HG03520 (cell line): ENCODE measurements at regions not wholly inside any gene's neighbourhood (a gene's known extent, or its start where the extent isn't known, plus 50 kb on each side); places are given as distances from the start of the nearest gene placed in this dataset.

Experiments used
- ATAC-seq: cut with Tn5 transposase; IDR thresholded peaks from one replicate; pipeline ENCODE4 v1.9.1; 2021; ENCODE audit warnings: mild to moderate bottlenecking, moderate library complexity; ENCODE audit not compliant: unreplicated experiment

DNA sequence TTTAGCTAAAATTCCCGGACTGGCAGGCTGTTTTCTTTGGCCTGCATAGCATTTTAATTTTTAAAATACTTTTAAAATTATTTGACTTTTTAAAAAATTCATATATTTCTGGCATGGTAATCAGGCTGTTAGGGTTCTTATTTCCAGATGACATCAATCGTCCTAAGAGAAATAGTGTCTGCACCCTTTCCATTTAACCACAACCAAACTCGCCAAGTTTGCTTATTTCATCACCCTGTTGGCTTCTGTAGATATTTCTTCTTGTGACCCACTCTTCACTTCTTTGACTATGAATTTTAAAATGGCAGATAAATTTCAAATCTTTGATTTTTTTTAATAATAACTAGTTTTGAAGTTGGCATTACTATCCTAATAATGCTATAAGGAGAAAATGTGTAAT lies 675.7 kb upstream of the FTMT start:
- ATAC-seq, result no peak

DNA sequence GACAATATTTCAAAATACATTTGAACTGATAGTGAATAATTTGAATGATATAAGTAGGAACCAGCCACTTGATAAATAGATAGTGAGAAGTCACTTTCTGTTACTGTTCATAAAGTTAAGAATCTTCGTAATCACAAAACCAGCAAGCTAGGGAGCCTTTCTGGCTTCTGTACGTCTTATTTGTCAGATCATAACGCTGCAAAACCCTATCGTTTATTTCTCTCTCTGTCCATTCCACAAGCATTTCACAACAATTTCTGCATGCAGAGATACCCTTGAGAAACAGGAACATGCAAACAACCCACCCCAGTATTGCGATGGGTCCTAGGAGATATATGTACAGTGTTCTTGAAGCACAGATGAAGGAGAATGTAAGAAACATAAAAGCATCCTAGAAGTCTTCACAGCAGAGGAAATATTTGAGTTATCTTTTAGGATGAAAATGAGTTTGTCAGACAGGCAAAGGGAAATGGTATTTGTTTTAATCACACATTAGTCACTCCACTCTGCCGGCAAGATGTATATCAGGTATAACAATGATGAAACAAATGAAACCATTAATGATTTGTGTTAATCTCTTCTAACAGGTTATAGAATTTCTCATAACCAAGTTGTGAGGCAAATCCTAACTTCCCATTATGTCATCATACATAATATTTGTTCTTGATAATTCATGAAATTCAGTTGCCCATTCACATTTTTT lies 668.7 kb upstream of the FTMT start:
- ATAC-seq, result no peak

DNA sequence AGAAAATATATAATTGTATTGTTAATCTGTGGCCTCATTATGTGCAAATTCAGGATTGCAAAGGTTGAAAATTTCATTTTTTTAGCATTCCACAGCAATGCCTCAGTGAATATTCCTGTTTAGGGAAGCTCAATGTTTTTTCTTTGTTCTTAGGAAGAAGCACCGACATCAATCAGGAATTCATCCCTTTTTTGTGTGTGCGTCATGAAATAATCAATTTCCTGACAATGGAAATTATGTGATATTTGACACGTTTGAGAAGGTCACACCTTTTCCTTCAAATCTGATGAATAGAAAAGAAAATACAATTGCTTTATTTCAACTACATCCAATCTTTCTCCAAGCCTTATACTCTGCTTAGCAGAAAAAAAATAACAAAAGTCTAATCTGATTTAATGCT lies 662.8 kb upstream of the FTMT start:
- no peak for ATAC-seq

DNA sequence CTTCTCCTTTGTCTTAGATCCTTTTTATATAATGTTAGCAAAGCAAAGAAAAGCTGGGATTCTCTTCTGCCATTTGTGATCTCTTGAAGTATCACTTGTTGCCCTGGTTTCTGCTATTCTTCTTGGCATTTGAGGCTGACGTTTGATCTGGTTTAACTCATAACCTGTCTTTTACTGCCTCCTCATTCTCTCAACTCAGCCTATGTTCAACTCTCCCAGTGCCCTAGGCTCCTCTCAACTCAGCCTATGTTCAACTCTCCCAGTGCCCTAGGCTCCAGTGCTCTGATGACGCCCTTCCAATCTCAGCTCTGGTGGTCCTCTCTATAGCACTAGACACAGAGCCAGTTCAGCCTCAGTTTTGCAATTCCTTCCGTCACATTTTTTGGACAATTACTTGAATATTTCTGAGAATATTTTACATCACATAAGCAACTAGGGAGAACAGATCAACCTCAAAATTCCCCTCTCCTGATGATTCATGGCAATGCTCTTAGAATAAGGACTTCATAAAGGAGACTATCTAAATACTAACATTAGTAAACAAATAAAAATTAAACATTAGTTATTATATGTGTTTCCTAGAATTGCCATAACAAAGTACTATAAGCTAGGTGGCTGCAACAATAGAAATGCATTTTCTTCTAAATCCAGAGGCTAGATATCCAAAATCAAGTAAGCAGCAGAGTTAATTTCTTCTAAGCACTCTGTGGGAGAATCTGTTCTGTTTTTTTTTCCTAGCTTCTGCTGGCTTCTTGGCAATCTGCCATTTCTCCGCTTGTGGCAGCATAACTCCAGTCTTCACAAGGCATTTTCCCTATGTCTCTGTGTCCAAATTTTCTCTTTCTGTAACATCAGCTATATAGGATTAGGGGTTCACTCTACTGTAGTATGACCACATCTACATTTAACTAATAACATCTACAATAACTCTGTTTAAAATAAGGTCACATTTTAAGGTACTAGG lies 662.1 kb upstream of the FTMT start:
- no peak for ATAC-seq

DNA sequence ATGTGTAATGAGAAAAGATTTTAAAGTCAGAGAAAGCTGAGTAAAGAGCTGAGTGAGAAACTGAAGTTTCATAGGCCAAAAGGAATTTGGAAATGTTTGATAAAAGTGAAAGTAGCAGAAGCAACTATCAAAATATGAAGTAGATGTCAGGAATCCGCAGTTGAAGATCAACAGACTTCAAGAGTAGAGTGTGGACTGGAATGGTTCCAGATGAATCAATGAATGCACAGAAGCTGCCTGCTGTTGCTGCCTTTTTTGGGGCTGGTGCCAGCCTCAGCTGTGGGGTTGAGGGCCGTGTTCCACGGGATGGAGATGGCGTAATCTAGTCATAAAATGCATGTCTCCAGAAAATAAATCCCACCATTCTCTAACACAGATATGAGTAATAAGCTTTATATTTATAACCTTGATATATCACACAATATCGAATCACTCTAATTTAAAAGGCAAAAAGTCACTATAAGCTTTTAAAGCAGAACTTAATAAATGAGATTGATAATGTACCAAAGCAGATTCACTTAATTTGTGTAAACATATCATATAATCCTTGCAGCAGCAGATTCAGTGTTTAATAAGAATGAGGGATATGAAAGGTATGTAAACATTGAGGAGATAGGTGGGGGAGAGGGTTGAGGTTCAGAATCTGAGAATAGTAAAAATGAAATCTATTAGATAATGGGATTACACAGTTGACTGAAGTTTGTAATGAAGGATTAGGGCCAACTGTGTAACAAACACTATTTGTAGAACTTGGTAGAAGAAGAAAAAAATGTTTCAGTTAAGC lies 652.3 kb upstream of the FTMT start:
- ATAC-seq, result no peak

GRCh38 chr5:121218086-121218485 lies 633.6 kb upstream of the FTMT start:
- ATAC-seq, result no peak

DNA sequence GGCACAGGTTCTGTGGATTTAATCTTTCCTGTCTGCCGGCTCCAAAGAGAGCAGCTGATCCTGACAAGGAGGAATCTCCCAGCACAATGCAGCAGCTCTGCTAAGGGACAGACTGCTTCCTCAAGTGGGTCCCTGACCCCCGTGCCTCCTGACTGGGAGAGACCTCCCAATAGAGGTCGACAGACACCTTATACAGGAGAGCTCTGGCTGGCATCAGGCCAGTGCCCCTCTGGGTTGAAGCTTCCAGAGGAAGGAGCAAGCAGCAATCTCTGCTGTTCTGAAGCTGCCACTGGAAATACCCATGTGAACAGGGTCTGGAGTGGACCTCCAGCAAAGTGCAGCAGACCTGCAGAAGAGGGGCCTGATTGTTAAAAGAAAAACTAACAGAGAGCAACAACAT lies 630.2 kb upstream of the FTMT start:
- ATAC-seq, result no peak

GRCh38 chr5:121226765-121227164 lies 624.9 kb upstream of the FTMT start:
- no peak for ATAC-seq

DNA sequence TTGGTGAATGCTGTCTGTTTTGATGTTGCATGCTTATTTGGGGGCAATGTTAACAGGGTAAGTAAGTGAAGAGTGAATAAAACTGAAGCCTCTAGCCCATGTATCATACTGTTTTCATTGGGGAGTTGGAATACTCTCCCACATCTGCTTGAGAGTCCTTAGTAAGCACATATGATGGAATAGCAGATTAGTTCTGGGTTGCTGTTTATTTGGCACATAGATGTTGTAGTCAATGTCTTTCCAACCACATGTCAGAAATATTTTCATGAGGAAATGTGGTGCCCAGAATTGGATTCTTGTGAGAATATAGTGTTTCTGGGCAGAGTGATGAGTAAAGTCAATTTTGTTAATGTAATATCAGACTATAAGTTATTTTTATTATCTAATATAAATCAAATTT lies 611.7 kb upstream of the FTMT start:
- no peak for ATAC-seq

DNA sequence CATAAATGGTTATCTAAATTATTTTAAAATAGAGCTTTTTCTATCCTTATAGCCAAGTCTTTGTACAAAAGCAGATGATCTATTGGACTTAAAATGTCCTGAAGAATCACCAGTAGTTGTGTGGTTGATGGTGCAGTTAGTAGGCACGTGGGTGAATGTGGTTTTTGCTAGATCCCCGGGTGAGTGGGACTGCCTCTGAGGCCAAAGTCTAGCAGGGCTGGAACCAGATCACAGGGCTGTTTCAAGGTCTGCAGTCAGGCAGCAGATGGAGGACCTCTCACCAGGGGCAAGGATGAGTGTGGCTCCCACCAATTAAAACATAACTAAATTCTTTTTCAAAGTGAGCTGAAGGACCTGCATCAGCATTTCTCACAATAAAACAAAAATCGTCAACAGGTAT lies 604.7 kb upstream of the FTMT start:
- ATAC-seq, result no peak

DNA sequence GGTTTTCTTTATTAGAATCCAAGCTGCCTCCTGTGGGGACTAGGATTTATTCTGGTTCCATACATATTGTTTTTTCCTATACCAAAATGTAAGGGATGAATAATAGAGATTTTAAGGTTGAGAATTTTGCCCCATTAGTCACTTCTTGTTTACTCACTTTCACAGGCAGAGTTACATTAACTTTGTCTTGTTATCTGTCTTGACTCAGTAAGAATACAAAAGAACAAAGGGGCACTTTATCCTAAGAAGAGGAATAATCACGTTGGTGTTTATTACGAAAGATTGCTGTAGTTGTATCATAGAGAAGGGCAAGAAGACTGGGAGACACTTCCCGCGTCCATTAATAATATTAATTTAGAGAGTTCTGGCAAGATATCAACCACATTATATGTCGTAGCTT lies 599.7 kb upstream of the FTMT start:
- no peak for ATAC-seq

- no peak for ATAC-seq
Observed at GRCh38 chr5:121257621-121258020, 594.1 kb upstream of the FTMT start.

GRCh38 chr5:121263456-121263855 lies 588.2 kb upstream of the FTMT start:
- no peak for ATAC-seq

GRCh38 chr5:121264605-121265004 lies 587.1 kb upstream of the FTMT start:
- ATAC-seq, result no peak

DNA sequence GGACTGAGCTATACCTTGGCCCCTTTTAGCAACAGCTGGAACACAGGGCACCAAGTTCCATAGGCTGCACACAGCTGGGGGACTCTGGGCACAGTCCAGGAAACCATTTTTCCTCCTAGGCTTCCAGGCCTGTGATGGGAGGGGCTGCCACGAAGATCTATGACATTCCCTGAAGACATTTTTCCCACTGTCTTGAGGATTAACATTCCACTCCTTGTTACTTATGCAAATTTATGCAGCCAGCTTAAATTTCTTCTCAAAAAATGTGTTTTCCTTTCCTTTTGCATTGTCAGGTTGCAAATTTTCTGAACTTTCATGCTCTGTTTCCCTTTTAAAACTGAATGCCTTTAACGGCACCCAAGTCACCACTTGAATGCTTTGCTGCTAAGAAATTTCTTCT lies 580.1 kb upstream of the FTMT start:
- no peak for ATAC-seq

- ATAC-seq, result no peak
Observed at GRCh38 chr5:121273833-121274433, 577.7 kb upstream of the FTMT start.

- ATAC-seq, result no peak
Observed at GRCh38 chr5:121279801-121280200, 571.9 kb upstream of the FTMT start.

DNA sequence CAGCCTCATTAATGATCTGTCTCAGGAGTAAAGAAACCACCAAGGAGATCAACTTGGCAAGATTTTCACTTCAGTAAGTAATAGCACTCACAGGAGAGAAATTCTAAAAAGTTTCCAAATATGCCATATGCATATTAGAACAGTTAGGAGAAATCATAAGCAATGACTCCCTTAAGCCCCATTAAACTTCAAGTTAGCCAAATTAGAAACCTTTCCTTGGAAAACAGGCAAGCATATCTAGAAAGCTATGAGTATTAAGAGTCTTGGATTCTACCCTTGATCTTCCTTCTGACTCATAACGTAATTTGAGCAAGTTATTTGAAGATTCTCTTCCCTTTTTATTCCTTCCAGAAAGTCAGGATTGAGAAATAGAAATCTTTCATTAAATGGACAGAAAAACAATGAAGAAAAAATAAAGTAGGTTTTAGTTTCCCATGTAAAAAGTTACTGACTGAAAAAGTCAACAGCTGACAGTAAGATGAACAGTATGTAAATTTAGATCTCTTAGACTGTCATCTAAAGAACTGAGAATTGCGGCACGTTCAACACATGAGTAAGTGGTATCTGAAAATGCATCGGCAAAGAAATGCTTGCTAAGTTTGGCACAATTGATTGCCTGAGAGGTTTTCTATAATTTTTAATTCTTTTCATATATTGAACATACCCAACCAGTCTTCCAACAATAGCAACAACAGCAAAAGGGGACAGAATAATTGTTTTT lies 565.7 kb upstream of the FTMT start:
- no peak for ATAC-seq

DNA sequence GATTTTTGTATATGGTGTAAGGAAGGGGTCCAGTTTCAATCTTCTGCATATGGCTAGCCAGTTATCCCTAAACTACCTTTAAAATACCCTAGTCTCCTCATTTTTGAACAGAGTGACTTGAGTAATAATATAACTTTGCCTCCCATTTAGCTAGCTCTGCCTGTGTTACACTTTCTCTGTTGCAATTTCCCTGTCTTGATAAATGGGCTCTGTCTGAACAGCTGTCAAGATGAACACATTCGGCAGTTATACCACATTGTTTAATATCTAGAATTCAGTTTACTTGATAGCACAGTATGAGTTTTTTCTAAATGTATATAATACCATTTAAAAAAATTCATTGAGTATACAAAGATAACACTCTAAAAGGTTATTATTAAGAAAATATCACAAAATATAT lies 562.9 kb upstream of the FTMT start:
- no peak for ATAC-seq

DNA sequence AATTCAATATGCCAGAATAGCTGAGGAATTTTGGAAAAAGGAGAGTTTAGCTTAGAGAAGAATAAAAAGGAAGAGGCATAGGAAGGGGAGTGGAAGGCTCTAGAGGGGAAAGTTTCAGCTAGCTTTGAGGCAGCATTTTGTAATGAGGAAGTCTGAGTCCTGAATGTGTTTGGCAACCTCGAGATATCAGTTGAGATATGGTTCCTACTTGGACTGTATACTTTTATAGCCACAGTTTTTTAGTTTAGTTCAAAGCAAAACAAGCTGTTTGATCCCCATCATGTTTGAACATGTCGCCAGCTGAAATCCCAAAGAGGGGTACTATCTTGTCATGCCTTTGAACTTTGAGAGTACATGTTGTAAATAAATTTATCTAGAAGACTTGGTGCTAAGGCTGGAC lies 559.0 kb upstream of the FTMT start:
- no peak for ATAC-seq
